ENCODE measurements at regions not wholly inside any gene's neighbourhood (a gene's known extent, or its start where the extent isn't known, plus 50 kb on each side); places are given as distances from the start of the nearest gene placed in this dataset.

GRCh38 chr17:13941781-13942180 is 127.5 kb upstream of the COX10 start:
- POLR2A ChIA-PET (ENCODE audit: partially characterized antibody): interaction anchor here (0.6 kb wide), 1 partner anchor 117 kb away, joined by 4 read pairs; no protein-coding TSS in a partner anchor
- Histone ChIP-seq H4K5ac (ENCODE audit: insufficient read length, low read depth, low read length) (no peak overlapping the region), H3K27ac (ENCODE audit: low read depth, low read length) (no peak overlapping the region), H3K18ac (ENCODE audit: extremely low read depth, low read length) (no peak overlapping the region), H3K4me2 (ENCODE audit: insufficient read depth in 1 of 2, low read depth in 2 of 2, low read length in 2 of 2) (no peak overlapping the region), H2AK5ac (ENCODE audit: low read depth, low read length) (no peak overlapping the region), H3K4me1 (replicated peaks in 1 of 4; ENCODE audit: control insufficient read depth in 3 of 4, insufficient read depth in 4 of 4, low read length in 3 of 4) (no peaks in the 10 kb centered on the region), H3K56ac (replicated peaks; ENCODE audit: insufficient read length, low read depth, low read length) (no peak overlapping the region), H3K4me3 (ENCODE audit: extremely low read depth in 1 of 4, insufficient read depth in 2 of 4, low read depth in 3 of 4, low read length in 4 of 4) (no peak overlapping the region), H2BK15ac (ENCODE audit: low read length) (no peak overlapping the region), H2BK5ac (ENCODE audit: low read depth, low read length) (no peak overlapping the region), H3K14ac (ENCODE audit: insufficient read length) (no peak overlapping the region), H3K27me3 (replicated peaks in 1 of 4; ENCODE audit: control insufficient read depth in 3 of 4, extremely low read depth in 1 of 4, insufficient read depth in 3 of 4, low read length in 3 of 4) (no peaks in the 10 kb centered on the region), H3K79me1 (ENCODE audit: low read depth, low read length) (no peaks in the 10 kb centered on the region), H3K4ac (replicated peaks; ENCODE audit: insufficient read length, low read depth, low read length) (no peak overlapping the region), H3K9ac (replicated peaks in 1 of 4; ENCODE audit: extremely low read depth in 1 of 4, low read depth in 3 of 4, low read length in 3 of 4) (no peak overlapping the region), H4K91ac (replicated peaks; ENCODE audit: insufficient read length, low read length) (no peak overlapping the region), H3K23ac (ENCODE audit: insufficient read length) (no peak overlapping the region), H3K9me3 (ENCODE audit: insufficient read depth in 2 of 2, low read depth in 1 of 2, low read length in 1 of 2) (no peaks in the 10 kb centered on the region), H3K36me3 (ENCODE audit: control insufficient read depth in 2 of 4, insufficient read depth in 4 of 4, low read length in 3 of 4) (no peaks in the 10 kb centered on the region), H3K79me2 (ENCODE audit: control insufficient read depth in 1 of 2, insufficient read depth in 2 of 2, low read length in 2 of 2) (no peaks in the 10 kb centered on the region), H4K8ac (ENCODE audit: extremely low read depth, insufficient read depth, low read length) (no peak overlapping the region), H2BK120ac (replicated peaks; ENCODE audit: low read depth, low read length) (no peak overlapping the region), H4K20me1 (replicated peaks in 1 of 2; ENCODE audit: control insufficient read depth in 1 of 2, insufficient read depth in 2 of 2, low read length in 2 of 2) (no peaks in the 10 kb centered on the region), H2AFZ (ENCODE audit: low read length) (no peak overlapping the region), H3K23me2 (ENCODE audit: low read depth, low read length) (no peaks in the 10 kb centered on the region), H2BK12ac (ENCODE audit: low read depth, low read length) (no peak overlapping the region), H2BK20ac (ENCODE audit: low read length) (no peak overlapping the region)
- no peak for DNase-seq (ENCODE audit: low read depth in 1 of 2, low spot score in 2 of 2)
- 76% methylated on average over 3 of the region's 3 CpGs; no CpG with 5 or more reads in 1 of the 2 experiments for WGBS, 2 experiments (ENCODE audit: extremely low coverage in 1 of 2, insufficient coverage in 1 of 2, insufficient read length in 1 of 2, insufficient replicate concordance in 2 of 2, low coverage in 1 of 2, low lambda C conversion rate in 2 of 2, missing lambda C conversion rate in 1 of 2)
- FAIRE-seq: no peak
- TF ChIP-seq NANOG (IDR thresholded peaks at IDR 0.05; ENCODE audit: insufficient read depth, low read depth, low read length, poor library complexity, severe bottlenecking) (no peak), RNF2 (IDR thresholded peaks at IDR 0.05; ENCODE audit: borderline replicate concordance, low read depth, low read length, missing control alignments, poor library complexity, severe bottlenecking) (no peak), GABPA (IDR thresholded peaks at IDR 0.05; ENCODE audit: borderline replicate concordance, insufficient read depth, low read length) (no peak), KDM1A (IDR thresholded peaks at IDR 0.05; ENCODE audit: borderline replicate concordance, low read length) (no peak), FOSL1 (IDR thresholded peaks at IDR 0.05; ENCODE audit: insufficient read depth, low read depth, low read length) (no peak), SP4 (IDR thresholded peaks at IDR 0.05; ENCODE audit: low read length) (no peak), TBP (IDR thresholded peaks at IDR 0.05; ENCODE audit: low read depth, low read length) (no peak)
- CTCF ChIA-PET (ENCODE audit: partially characterized antibody): no interaction called here

Measured in H1 (cell line).